ENCODE measurements at regions not wholly inside any gene's neighbourhood (a gene's known extent, or its start where the extent isn't known, plus 50 kb on each side); places are given as distances from the start of the nearest gene placed in this dataset.

- DNase-seq (ENCODE audit: low spot score): no peak
- H3K9me3 ChIP-seq: no peaks in the 10 kb centered on the region
- no peaks in the 10 kb centered on the region for H3K36me3 ChIP-seq
- intact Hi-C loops (cut with DNase I): no loop called here
- H3K4me3 ChIP-seq: no peak overlapping the region
- WGBS: 65% methylated on average over 12 of the region's 12 CpGs
- no peaks in the 10 kb centered on the region for H3K27me3 ChIP-seq (replicated peaks; ENCODE audit: insufficient read depth)
- no peaks in the 10 kb centered on the region for H3K4me1 ChIP-seq (replicated peaks)
- no peak overlapping the region for H3K27ac ChIP-seq
- no peak for TF ChIP-seq CTCF (IDR thresholded peaks at IDR 0.05)
- TF ChIP-seq POLR2AphosphoS5 (IDR thresholded peaks at IDR 0.05): no peak
- no peak for TF ChIP-seq POLR2A (IDR thresholded peaks at IDR 0.05)
These were observed 114.7 kb upstream of the TNP1 start for GRCh38 chr2:216974321-216975302.

GRCh38 chr2:216971593-216971992, 111.7 kb upstream of the TNP1 start:
- no peak overlapping the region for H3K27ac ChIP-seq
- no peaks in the 10 kb centered on the region for H3K27me3 ChIP-seq (replicated peaks; ENCODE audit: insufficient read depth)
- TF ChIP-seq CTCF (IDR thresholded peaks at IDR 0.05): no peak
- no peak for TF ChIP-seq POLR2AphosphoS5 (IDR thresholded peaks at IDR 0.05)
- TF ChIP-seq POLR2A (IDR thresholded peaks at IDR 0.05): no peak
- WGBS: 93% methylated on average over 2 of the region's 2 CpGs
- DNase-seq (ENCODE audit: low spot score): no peak
- H3K4me3 ChIP-seq: no peak overlapping the region
- no peaks in the 10 kb centered on the region for H3K9me3 ChIP-seq
- H3K36me3 ChIP-seq: no peaks in the 10 kb centered on the region
- intact Hi-C loops (cut with DNase I): no loop called here
- H3K4me1 ChIP-seq (replicated peaks): no peaks in the 10 kb centered on the region

- no peaks in the 10 kb centered on the region for H3K27me3 ChIP-seq (replicated peaks; ENCODE audit: insufficient read depth)
- H3K9me3 ChIP-seq: no peaks in the 10 kb centered on the region
- intact Hi-C loops (cut with DNase I): no loop called here
- no peak overlapping the region for H3K4me3 ChIP-seq
- 83% methylated on average over 2 of the region's 2 CpGs for WGBS
- TF ChIP-seq POLR2AphosphoS5 (IDR thresholded peaks at IDR 0.05) (no peak), CTCF (IDR thresholded peaks at IDR 0.05) (no peak), POLR2A (IDR thresholded peaks at IDR 0.05) (no peak)
- no peaks in the 10 kb centered on the region for H3K36me3 ChIP-seq
- H3K27ac ChIP-seq: no peak overlapping the region
- no peak for DNase-seq (ENCODE audit: low spot score)
- H3K4me1 ChIP-seq (replicated peaks): no peaks in the 10 kb centered on the region
These were observed 110.6 kb upstream of the TNP1 start for GRCh38 chr2:216970359-216970915.

GRCh38 chr2:216967889-216968288, 108.0 kb upstream of the TNP1 start:
- TF ChIP-seq POLR2A (IDR thresholded peaks at IDR 0.05) (no peak), POLR2AphosphoS5 (IDR thresholded peaks at IDR 0.05) (no peak), CTCF (IDR thresholded peaks at IDR 0.05) (no peak)
- 82% methylated on average over 1 of the region's 1 CpG for WGBS
- Histone ChIP-seq H3K27ac (no peak overlapping the region), H3K4me1 (replicated peaks) (no peaks in the 10 kb centered on the region), H3K27me3 (replicated peaks; ENCODE audit: insufficient read depth) (no peaks in the 10 kb centered on the region), H3K4me3 (no peak overlapping the region), H3K36me3 (no peaks in the 10 kb centered on the region), H3K9me3 (no peaks in the 10 kb centered on the region)
- no peak for DNase-seq (ENCODE audit: low spot score)
- intact Hi-C loops (cut with DNase I): no loop called here

Data from prostate gland (tissue), 2 donors.